GM12892 (cell line): ENCODE measurements at regions not wholly inside any gene's neighbourhood (a gene's known extent, or its start where the extent isn't known, plus 50 kb on each side); places are given as distances from the start of the nearest gene placed in this dataset.

Source experiments
- POLR2A ChIP-seq: IDR thresholded peaks from 2 replicates; pipeline ENCODE4 v1.6.1; 2011; ENCODE audit warnings: low read depth, low read length, control low read depth
- POLR2AphosphoS5 ChIP-seq: IDR thresholded peaks from 2 replicates; pipeline ENCODE4 v1.6.1; 2011; ENCODE audit warnings: low read depth, low read length, control low read depth

- no peak for TF ChIP-seq POLR2AphosphoS5
- TF ChIP-seq POLR2A: no peak
These were observed 150.9 kb upstream of the COBL start for GRCh38 chr7:51467384-51468017.
